Naive B cell (primary cell): ENCODE measurements at regions not wholly inside any gene's neighbourhood (a gene's known extent, or its start where the extent isn't known, plus 50 kb on each side); places are given as distances from the start of the nearest gene placed in this dataset.
A peak's percentile ranks its signal among the peaks of the same experiment; 100 is the strongest.

ENCODE experiments used
- ATAC-seq, 2 donors: fragments of 150-1000 bp; cut with Tn5 transposase; 2 replicates each; pipeline ENCODE4 v1.10.0; 2021; ENCODE audit warnings: low read depth in 2 of 2, mild to moderate bottlenecking in 2 of 2, moderate library complexity in 2 of 2
- DNase-seq: peaks from one replicate; pipeline ENCODE4 v3.0.0; 2022
- H3K27ac Mint-ChIP-seq, 6 donors: one replicate each; pipeline ENCODE4 v1.8.0; 2020 to 2022; ENCODE audit warnings: mild to moderate bottlenecking in 6 of 6, mixed read lengths in 6 of 6, moderate library complexity in 5 of 6, inconsistent platforms in 2 of 6
- H3K27me3 Mint-ChIP-seq, 3 donors: one replicate each; pipeline ENCODE4 v1.8.0; 2021 to 2022; ENCODE audit warnings: mixed read lengths in 3 of 3, mild to moderate bottlenecking in 1 of 3
- H3K36me3 Mint-ChIP-seq, 2 donors: one replicate each; pipeline ENCODE4 v1.8.0; 2020 to 2022; ENCODE audit warnings: mixed read lengths in 2 of 2, inconsistent platforms in 1 of 2, mild to moderate bottlenecking in 1 of 2
- H3K4me1 Mint-ChIP-seq, 3 donors: one replicate each; pipeline ENCODE4 v1.8.0; 2020 to 2022; ENCODE audit warnings: mixed read lengths in 3 of 3, inconsistent platforms in 1 of 3, mild to moderate bottlenecking in 1 of 3, moderate library complexity in 1 of 3
- H3K4me3 Mint-ChIP-seq, 8 donors: one replicate each; pipeline ENCODE4 v1.8.0; 2020 to 2022; ENCODE audit warnings: mild to moderate bottlenecking in 8 of 8, mixed read lengths in 8 of 8, moderate library complexity in 8 of 8, inconsistent platforms in 2 of 8
- H3K9me3 Mint-ChIP-seq, 7 donors: one replicate each; pipeline ENCODE4 v1.8.0; 2020 to 2022; ENCODE audit warnings: mixed read lengths in 7 of 7, mild to moderate bottlenecking in 5 of 7, inconsistent platforms in 2 of 7, moderate library complexity in 1 of 7

GRCh38 chr5:5065472-5065871 is 74.7 kb upstream of the ADAMTS16 start:
- H3K27me3 Mint-ChIP-seq, result no peaks in the 10 kb centered on the region
- DNase-seq, result no peak
- H3K4me1 Mint-ChIP-seq, result no peaks in the 10 kb centered on the region
- H3K4me3 Mint-ChIP-seq, result peak overlapping the region in 1 of 8 donors; percentile 45
- ATAC-seq, result no peak
- no peaks in the 10 kb centered on the region for H3K36me3 Mint-ChIP-seq
- no peak overlapping the region for H3K27ac Mint-ChIP-seq
- H3K9me3 Mint-ChIP-seq, result peaks cover 0 to 12% (median under 1%) of the 10 kb centered on the region in 7 donors

DNA sequence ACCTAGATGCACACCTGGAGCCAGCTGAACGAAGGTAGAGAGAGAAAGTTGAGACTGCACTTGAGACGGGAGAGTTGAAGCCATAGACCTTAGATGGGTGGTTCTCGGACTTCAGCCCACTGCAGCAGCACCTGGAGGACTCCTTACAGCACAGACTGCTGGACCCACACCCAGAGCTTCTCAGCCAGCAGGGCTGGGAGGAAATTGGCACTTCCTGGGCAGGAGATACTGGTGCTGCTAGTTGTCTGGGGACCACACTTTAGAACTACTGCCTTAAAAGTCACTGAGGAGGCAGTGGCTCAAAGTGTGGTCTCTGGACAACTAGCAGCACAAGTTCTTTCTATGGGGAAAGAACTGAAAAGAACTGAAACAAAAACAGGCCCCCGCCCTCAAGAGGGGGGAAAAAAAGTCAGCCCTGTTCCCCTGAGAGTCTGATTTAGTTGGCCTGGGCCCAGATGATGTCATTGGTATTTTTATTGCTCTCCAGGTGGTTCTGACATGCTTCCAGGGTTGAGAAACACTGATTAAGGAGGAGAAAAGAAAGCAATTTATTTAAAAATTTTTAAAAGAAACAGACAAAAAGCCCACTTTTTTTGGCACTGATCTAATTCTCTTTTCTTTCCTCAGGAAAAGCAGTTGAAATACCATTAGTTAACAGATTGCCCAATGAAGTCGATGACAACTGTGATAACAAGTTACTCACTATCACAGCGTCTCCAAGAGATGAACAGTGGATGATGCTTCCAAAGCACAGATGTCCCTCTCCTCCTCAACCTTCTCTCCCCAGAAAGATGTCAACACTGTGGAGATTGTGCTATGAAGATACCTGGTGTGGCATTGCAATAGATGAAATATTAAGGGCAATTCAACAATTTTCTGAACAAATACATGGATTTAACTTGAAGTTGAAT is 73.6 kb upstream of the ADAMTS16 start:
- ATAC-seq (no peak), DNase-seq (no peak)
- Mint-ChIP-seq H3K9me3 (peaks cover 0 to 18% (median 1%) of the 10 kb centered on the region in 7 donors), H3K4me1 (no peaks in the 10 kb centered on the region), H3K27me3 (no peaks in the 10 kb centered on the region), H3K36me3 (no peaks in the 10 kb centered on the region), H3K27ac (no peak overlapping the region), H3K4me3 (no peak overlapping the region)

GRCh38 chr5:5069851-5070250 is 70.3 kb upstream of the ADAMTS16 start:
- DNase-seq (no peak), ATAC-seq (no peak)
- Mint-ChIP-seq H3K4me3 (no peak overlapping the region), H3K4me1 (no peaks in the 10 kb centered on the region), H3K36me3 (peaks cover 0 to 7% of the 10 kb centered on the region in 2 donors), H3K27me3 (no peaks in the 10 kb centered on the region), H3K27ac (no peak overlapping the region), H3K9me3 (peaks cover 0 to 24% (median 4%) of the 10 kb centered on the region in 7 donors)

DNA sequence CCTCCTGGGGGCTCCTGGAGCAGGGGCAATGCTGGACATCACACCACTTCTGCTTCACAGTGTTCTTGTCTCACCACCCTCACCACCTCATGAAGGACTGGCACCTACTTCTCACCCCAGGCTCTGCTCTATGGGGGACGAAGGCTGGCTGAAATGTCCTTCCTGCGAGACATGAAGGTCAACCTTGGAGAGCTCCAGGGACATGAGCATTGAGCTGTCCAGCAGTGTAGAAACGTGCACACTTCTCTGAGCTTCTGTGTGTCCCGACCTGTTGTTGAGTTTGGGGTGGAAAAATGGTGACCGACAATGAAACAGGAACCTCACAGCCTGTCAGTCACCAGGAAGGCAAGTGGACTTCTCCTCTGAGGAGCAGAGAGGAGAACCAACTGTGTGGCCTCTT is 68.6 kb upstream of the ADAMTS16 start:
- DNase-seq (no peak), ATAC-seq (no peak)
- no peaks in the 10 kb centered on the region for H3K4me1 Mint-ChIP-seq
- H3K9me3 Mint-ChIP-seq, result peaks cover 0 to 15% (median 4%) of the 10 kb centered on the region in 7 donors
- no peaks in the 10 kb centered on the region for H3K27me3 Mint-ChIP-seq
- no peak overlapping the region for H3K4me3 Mint-ChIP-seq
- no peak overlapping the region for H3K27ac Mint-ChIP-seq
- peaks cover 0 to 7% of the 10 kb centered on the region in 2 donors for H3K36me3 Mint-ChIP-seq

DNA sequence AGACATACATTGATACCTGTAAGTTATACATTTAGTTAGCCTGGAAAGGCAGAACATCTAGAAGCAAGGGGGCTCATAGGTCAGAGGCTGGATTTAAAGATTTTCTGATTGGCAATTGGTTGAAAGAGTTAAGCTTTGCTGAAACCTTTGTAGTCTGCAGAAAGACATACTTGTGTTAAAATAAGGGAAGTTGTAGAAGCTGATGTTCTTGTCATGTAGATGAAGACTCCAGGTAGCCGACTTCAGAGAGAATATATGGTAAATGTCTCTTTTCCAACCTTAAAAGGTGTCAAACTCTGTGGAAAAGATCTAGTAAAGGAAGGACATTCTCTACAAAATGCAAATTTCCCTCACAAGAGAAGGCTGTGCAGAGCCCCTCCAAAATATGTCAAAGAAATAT is 62.9 kb upstream of the ADAMTS16 start:
- Mint-ChIP-seq H3K27me3 (no peaks in the 10 kb centered on the region), H3K27ac (no peak overlapping the region), H3K4me3 (no peak overlapping the region), H3K9me3 (peaks cover 0 to 10% (median 5%) of the 10 kb centered on the region in 7 donors), H3K36me3 (peaks cover 0 to 7% of the 10 kb centered on the region in 2 donors), H3K4me1 (no peaks in the 10 kb centered on the region)
- no peak for DNase-seq
- ATAC-seq, result no peak

GRCh38 chr5:5078009-5078897 is 61.9 kb upstream of the ADAMTS16 start:
- DNase-seq (no peak), ATAC-seq (no peak)
- no peaks in the 10 kb centered on the region for H3K27me3 Mint-ChIP-seq
- H3K4me1 Mint-ChIP-seq, result no peaks in the 10 kb centered on the region
- no peak overlapping the region for H3K27ac Mint-ChIP-seq
- peaks cover 0 to 10% (median 2%) of the 10 kb centered on the region in 7 donors for H3K9me3 Mint-ChIP-seq
- no peak overlapping the region for H3K4me3 Mint-ChIP-seq
- peaks cover 0 to under 1% of the 10 kb centered on the region in 2 donors for H3K36me3 Mint-ChIP-seq

DNA sequence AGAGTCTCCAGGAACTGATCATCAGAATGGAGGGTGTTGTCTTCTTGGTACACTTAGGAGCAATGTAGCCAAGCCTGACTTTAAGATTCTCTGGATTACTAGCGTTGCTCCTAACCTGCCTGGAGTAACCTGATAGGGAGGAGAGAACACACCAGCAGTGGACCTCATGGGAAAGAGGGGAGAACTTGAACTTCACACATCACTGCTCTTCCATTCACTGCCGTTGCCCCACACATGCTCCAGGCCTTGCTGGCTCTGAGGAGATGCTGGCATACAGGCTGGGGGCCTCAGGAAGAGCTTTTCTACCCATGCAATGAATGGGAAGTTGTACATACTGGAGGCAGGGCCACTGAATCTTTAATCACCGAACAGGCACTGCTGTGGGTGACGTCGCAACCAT is 60.3 kb upstream of the ADAMTS16 start:
- Mint-ChIP-seq H3K9me3 (peaks cover 0 to 6% (median 3%) of the 10 kb centered on the region in 7 donors), H3K27me3 (no peaks in the 10 kb centered on the region), H3K4me3 (no peak overlapping the region), H3K27ac (no peak overlapping the region), H3K4me1 (no peaks in the 10 kb centered on the region), H3K36me3 (no peaks in the 10 kb centered on the region)
- ATAC-seq (no peak), DNase-seq (no peak)

- H3K36me3 Mint-ChIP-seq, result no peaks in the 10 kb centered on the region
- DNase-seq, result no peak
- H3K27ac Mint-ChIP-seq, result no peak overlapping the region
- no peaks in the 10 kb centered on the region for H3K4me1 Mint-ChIP-seq
- no peaks in the 10 kb centered on the region for H3K27me3 Mint-ChIP-seq
- H3K9me3 Mint-ChIP-seq, result peaks cover 0 to 6% (median 0%) of the 10 kb centered on the region in 7 donors
- ATAC-seq, result no peak
- H3K4me3 Mint-ChIP-seq, result peak overlapping the region in 1 of 8 donors; percentile 35
These were observed 59.3 kb upstream of the ADAMTS16 start for GRCh38 chr5:5080790-5081189.

DNA sequence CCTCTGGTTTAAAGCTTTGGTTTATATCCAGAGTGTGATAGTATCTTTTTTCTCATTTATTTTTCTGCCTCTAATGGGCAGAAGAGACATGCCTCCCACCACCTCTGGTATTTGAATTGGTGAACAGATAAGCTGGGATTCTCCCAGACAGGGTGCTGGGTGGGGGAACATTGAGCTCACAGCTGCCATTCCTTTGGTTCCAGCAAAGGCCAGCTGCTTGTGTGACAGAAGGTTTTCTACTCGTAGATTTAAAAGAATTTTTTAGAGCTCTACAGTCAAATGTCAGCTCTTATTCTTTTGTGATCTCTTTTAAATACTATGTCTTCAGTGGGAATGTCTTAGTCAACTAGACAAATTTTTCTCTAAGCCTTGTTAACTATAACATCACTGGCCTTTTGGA is 54.7 kb upstream of the ADAMTS16 start:
- DNase-seq, result no peak

GRCh38 chr5:5089895-5090649 is 50.1 kb upstream of the ADAMTS16 start:
- Mint-ChIP-seq H3K27ac (no peak overlapping the region), H3K36me3 (no peaks in the 10 kb centered on the region), H3K4me1 (no peaks in the 10 kb centered on the region), H3K9me3 (peaks cover 0 to 9% (median 3%) of the 10 kb centered on the region in 7 donors), H3K27me3 (no peaks in the 10 kb centered on the region), H3K4me3 (no peak overlapping the region)
- ATAC-seq, result no peak
- DNase-seq, result no peak

More for the DNA sequence above, 54.7 kb upstream of the ADAMTS16 start:
- Mint-ChIP-seq H3K9me3 (peaks cover 0 to 10% (median 0%) of the 10 kb centered on the region in 7 donors), H3K27ac (no peak overlapping the region), H3K27me3 (no peaks in the 10 kb centered on the region), H3K4me3 (no peak overlapping the region), H3K4me1 (no peaks in the 10 kb centered on the region), H3K36me3 (no peaks in the 10 kb centered on the region)
- ATAC-seq, result no peak
